K562 (cell line): ENCODE measurements at regions not wholly inside any gene's neighbourhood (a gene's known extent, or its start where the extent isn't known, plus 50 kb on each side); places are given as distances from the start of the nearest gene placed in this dataset.

Experiments used
- ATAC-seq: fragments of 200-7000 bp; cut with Tn5 transposase; 3 replicates; pipeline ENCODE4 v1.9.1; 2020; ENCODE audit warnings: moderate library complexity
- BruUV-seq: library from RNA; stranded (reverse); fragments of 400-500 nt; replicated peaks from 2 replicates; lab custom pipeline; 2021; lab: Mats Ljungman, UMichigan
- CTCF ChIA-PET: fragments of 300-600 bp; formaldehyde crosslinking; extraction: SDS; loops from one replicate; lab custom pipeline; 2021; ENCODE audit warnings: low intra/inter-chr PET ratio; lab: Yijun Ruan, JAX
- POLR2A ChIA-PET: fragments of 300-600, 350-650 bp; sonication (Branson Sonifier 250); formaldehyde crosslinking; extraction: SDS; loops from one replicate; lab custom pipeline; 2021; ENCODE audit warnings: antibody characterized with exemption, inconsistent platforms; lab: Yijun Ruan, JAX
- DNase-seq, 4 experiments: peaks; one replicate each; pipeline versions ENCODE4 v3.0.0 to v3.0.0-alpha.2; 2011 to 2018; ENCODE audit warnings: low spot score in 3 of 4, mixed read lengths in 3 of 4; ENCODE audit errors: extremely low read depth in 1 of 4
- FAIRE-seq: peaks from 2 replicates; lab custom pipeline; 2011; peaks lifted over from hg19 to GRCh38; lab: Jason Lieb, UNC
- H2AFZ ChIP-seq: 2 replicates; pipeline ENCODE4 v1.6.0; 2011; ENCODE audit warnings: low read depth, low read length, control low read depth, inconsistent platforms
- H3K27ac ChIP-seq: fragments of 200-600 bp; 3 replicates; pipeline ENCODE4 v1.8.0; 2011; ENCODE audit warnings: low read depth, mild to moderate bottlenecking, control low read depth, inconsistent platforms, low read length, moderate library complexity, mixed read lengths; ENCODE audit errors: extremely low read depth
- H3K27me3 ChIP-seq, 2 experiments: fragments of 300-600 bp in 1 of 2; 2 replicates in 1 of 2; 3 replicates in 1 of 2; pipeline versions ENCODE4 v1.6.0 to v1.8.0; 2011; ENCODE audit warnings: inconsistent platforms in 2 of 2, low read length in 2 of 2, mild to moderate bottlenecking in 1 of 2, mixed read lengths in 1 of 2, moderate library complexity in 1 of 2; ENCODE audit not compliant: control insufficient read depth in 2 of 2, insufficient read depth in 2 of 2
- H3K36me3 ChIP-seq: fragments of 300-600 bp; 3 replicates; pipeline ENCODE4 v1.8.0; 2011; ENCODE audit warnings: mild to moderate bottlenecking, low read length, inconsistent platforms; ENCODE audit not compliant: control insufficient read depth, insufficient read depth
- H3K4me1 ChIP-seq, 2 experiments: fragments of 200-600 bp in 1 of 2; replicated peaks in 1 of 2; 2 replicates in 1 of 2; 3 replicates in 1 of 2; pipeline versions ENCODE4 v1.5.1 to v1.8.0; 2011; ENCODE audit warnings: inconsistent platforms in 2 of 2, low read length in 2 of 2, mild to moderate bottlenecking in 1 of 2, mixed read lengths in 1 of 2, moderate library complexity in 1 of 2; ENCODE audit not compliant: control insufficient read depth in 2 of 2, insufficient read depth in 2 of 2
- H3K4me2 ChIP-seq: 2 replicates; pipeline ENCODE4 v1.6.1; 2011; ENCODE audit warnings: low read length, control low read depth, inconsistent platforms, mixed read lengths; ENCODE audit not compliant: insufficient read depth
- H3K4me3 ChIP-seq: fragments of 200-600 bp; sonication (generic), shearing (Covaris generic); 2 replicates; pipeline ENCODE4 v1.5.1; 2016; ENCODE audit warnings: control low read depth, inconsistent platforms
- H3K79me2 ChIP-seq: fragments of 200-600 bp; 3 replicates; pipeline ENCODE4 v1.8.0; 2011; ENCODE audit warnings: low read length, inconsistent platforms; ENCODE audit not compliant: control insufficient read depth, insufficient read depth
- H3K9ac ChIP-seq, 2 experiments: 2 replicates each; pipeline versions ENCODE4 v1.6.0 to v1.6.1; 2011; ENCODE audit warnings: low read depth in 2 of 2, low read length in 2 of 2, control low read depth in 1 of 2, inconsistent platforms in 1 of 2, mild to moderate bottlenecking in 1 of 2, mixed read lengths in 1 of 2; ENCODE audit not compliant: insufficient read depth in 1 of 2
- H3K9me1 ChIP-seq: one replicate; pipeline ENCODE4 v1.6.0; 2011; ENCODE audit warnings: inconsistent platforms, mild to moderate bottlenecking, low read length, moderate library complexity; ENCODE audit not compliant: control insufficient read depth, insufficient read depth
- H3K9me3 ChIP-seq: replicated peaks from 2 replicates; pipeline ENCODE4 v1.5.1; 2011; ENCODE audit warnings: low read depth, low read length, inconsistent platforms; ENCODE audit not compliant: control insufficient read depth, insufficient read depth
- H4K20me1 ChIP-seq: replicated peaks from 2 replicates; pipeline ENCODE4 v1.6.1; 2011; ENCODE audit warnings: low read length, inconsistent platforms, mixed read lengths; ENCODE audit not compliant: control insufficient read depth, insufficient read depth
- ADNP ChIP-seq: fragments of 200-800 bp; sonication (Bioruptor generic); IDR thresholded peaks from 2 replicates; pipeline ENCODE4 v1.6.1; 2016; ENCODE audit warnings: missing genetic modification characterization, missing compliant biosample characterization
- ELF1 ChIP-seq: fragments of 200-800 bp; sonication (Bioruptor generic); IDR thresholded peaks from 2 replicates; pipeline ENCODE4 v1.6.1; 2016; ENCODE audit warnings: missing genetic modification characterization, missing compliant biosample characterization
- KAT8 ChIP-seq: fragments of 450-650 bp; IDR thresholded peaks from 2 replicates; pipeline ENCODE4 v1.6.1; 2016; ENCODE audit warnings: low read depth, mild to moderate bottlenecking
- MCM5 ChIP-seq: fragments of 450-650 bp; IDR thresholded peaks from 2 replicates; pipeline ENCODE4 v1.6.1; 2016; ENCODE audit warnings: low read depth
- PML ChIP-seq: IDR thresholded peaks from 2 replicates; pipeline ENCODE4 v1.6.1; 2012; ENCODE audit warnings: low read length, inconsistent platforms
- POLR2AphosphoS2 ChIP-seq: IDR thresholded peaks from 2 replicates; pipeline ENCODE4 v1.6.1; 2012; ENCODE audit warnings: low read length, improper control_type of control experiment
- WGBS: fragments of 100-300 bp; shearing (Covaris generic); methylation state at CpG from one replicate; pipeline ENCODE4 v1.1.6; 2016; ENCODE audit warnings: low coverage, mixed read lengths; ENCODE audit not compliant: insufficient coverage; ENCODE audit errors: missing lambda C conversion rate; 5-methylcytosine and 5-hydroxymethylcytosine counted together
- in situ Hi-C: fragments of 300-500 bp; cut with MboI; formaldehyde crosslinking; loops from 4 replicates; pipeline ENCODE4 v1.15.0; 2018; ENCODE audit warnings: inconsistent platforms, mixed read lengths
- intact Hi-C: fragments of 100-400 bp; cut with micrococcal nuclease; formaldehyde crosslinking; loops from 2 replicates; pipeline ENCODE4 v1.14.2; 2022
- TF ChIP-seq, protein P1 (sequence below): fragments of 250-450 bp; sonication (Bioruptor Pico); IDR thresholded peaks from 2 replicates; pipeline ENCODE4 v1.5.0; 2021; ENCODE audit warnings: mild to moderate bottlenecking, borderline replicate concordance

DNA sequence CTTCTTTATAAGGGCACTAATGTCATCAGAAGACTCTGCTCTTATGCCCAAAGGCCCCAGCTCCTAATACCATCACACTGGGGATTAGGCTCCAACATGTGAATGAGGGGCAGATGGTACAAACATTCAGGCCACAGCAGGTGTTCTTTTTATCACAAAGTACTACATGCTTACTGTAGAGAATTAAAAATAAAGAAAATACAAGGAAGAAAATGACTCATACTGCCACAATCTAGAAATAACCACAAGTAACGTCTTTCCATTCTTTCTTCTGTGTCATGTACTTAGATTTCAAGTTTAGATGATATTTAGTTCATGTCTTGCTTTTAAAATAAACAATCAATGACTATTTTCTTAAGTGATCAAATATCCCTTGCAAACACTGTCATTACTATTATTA is 100.3 kb upstream of the NEDD4L start:
- Histone ChIP-seq H3K9ac (no peak overlapping the region), H3K27ac (no peak overlapping the region), H2AFZ (no peak overlapping the region), H3K27me3 (peaks cover 0 to 6% of the 10 kb centered on the region in 2 experiments; a peak in 2 of 5 replicates), H3K36me3 (no peaks in the 10 kb centered on the region), H3K9me1 (no peaks in the 10 kb centered on the region), H3K4me3 (no peak overlapping the region), H3K79me2 (no peaks in the 10 kb centered on the region), H3K4me1 (no peaks in the 10 kb centered on the region), H3K4me2 (no peak overlapping the region), H3K9me3 (no peaks in the 10 kb centered on the region), H4K20me1 (no peaks in the 10 kb centered on the region)
- TF ChIP-seq, protein P1, sequence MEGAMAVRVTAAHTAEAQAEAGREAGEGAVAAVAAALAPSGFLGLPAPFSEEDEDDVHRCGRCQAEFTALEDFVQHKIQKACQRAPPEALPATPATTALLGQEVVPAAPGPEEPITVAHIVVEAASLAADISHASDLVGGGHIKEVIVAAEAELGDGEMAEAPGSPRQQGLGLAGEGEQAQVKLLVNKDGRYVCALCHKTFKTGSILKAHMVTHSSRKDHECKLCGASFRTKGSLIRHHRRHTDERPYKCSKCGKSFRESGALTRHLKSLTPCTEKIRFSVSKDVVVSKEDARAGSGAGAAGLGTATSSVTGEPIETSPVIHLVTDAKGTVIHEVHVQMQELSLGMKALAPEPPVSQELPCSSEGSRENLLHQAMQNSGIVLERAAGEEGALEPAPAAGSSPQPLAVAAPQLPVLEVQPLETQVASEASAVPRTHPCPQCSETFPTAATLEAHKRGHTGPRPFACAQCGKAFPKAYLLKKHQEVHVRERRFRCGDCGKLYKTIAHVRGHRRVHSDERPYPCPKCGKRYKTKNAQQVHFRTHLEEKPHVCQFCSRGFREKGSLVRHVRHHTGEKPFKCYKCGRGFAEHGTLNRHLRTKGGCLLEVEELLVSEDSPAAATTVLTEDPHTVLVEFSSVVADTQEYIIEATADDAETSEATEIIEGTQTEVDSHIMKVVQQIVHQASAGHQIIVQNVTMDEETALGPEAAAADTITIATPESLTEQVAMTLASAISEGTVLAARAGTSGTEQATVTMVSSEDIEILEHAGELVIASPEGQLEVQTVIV (CRISPR knock-in tag), result no peak
- TF ChIP-seq POLR2AphosphoS2, result no peak
- TF ChIP-seq KAT8, result no peak
- TF ChIP-seq ELF1 (tag), result no peak
- no peak for TF ChIP-seq ADNP
- no peak for TF ChIP-seq PML
- TF ChIP-seq MCM5, result no peak
- POLR2A ChIA-PET, result interaction anchor here (0.6 kb wide), 1 partner anchor 401 kb away, joined by 3 read pairs; no protein-coding TSS in a partner anchor
- intact Hi-C loops, result no loop called here
- DNase-seq (no peak), FAIRE-seq (no peak), ATAC-seq (no peak)
- CTCF ChIA-PET, result no interaction called here
- 11% methylated on average over 1 of the region's 1 CpG for WGBS
- in situ Hi-C loops, result no loop called here
- BruUV-seq, result no TSS peak
